A549 (cell line): ENCODE measurements at regions not wholly inside any gene's neighbourhood (a gene's known extent, or its start where the extent isn't known, plus 50 kb on each side); places are given as distances from the start of the nearest gene placed in this dataset.

Experiments
- ATAC-seq, 2 experiments: fragments of 200-7000 bp in 1 of 2; fragments of >200 bp in 1 of 2; cut with Nextera tagmentation in 1 of 2; cut with Tn5 transposase in 1 of 2; 3 replicates each; pipeline versions ENCODE4 v1.8.0 to v1.9.1; 2018 to 2020; ENCODE audit warnings: mild to moderate bottlenecking in 1 of 2, moderate library complexity in 1 of 2
- CTCF ChIA-PET: fragments of 300-600 bp; sonication (Branson Sonifier 250); formaldehyde crosslinking; extraction: SDS; loops from one replicate; lab custom pipeline; 2021; ENCODE audit warnings: antibody characterized with exemption, inconsistent platforms; lab: Yijun Ruan, JAX
- POLR2A ChIA-PET: fragments of 350-600 bp; formaldehyde crosslinking; extraction: SDS; loops from one replicate; lab custom pipeline; 2021; ENCODE audit warnings: antibody characterized with exemption, inconsistent platforms; lab: Yijun Ruan, JAX
- DNase-seq, 2 experiments: peaks; one replicate each; pipeline versions ENCODE4 v3.0.0 to v3.0.0-alpha.2; 2011 to 2016; ENCODE audit warnings: low read depth in 1 of 2, low spot score in 1 of 2
- FAIRE-seq: peaks from 2 replicates; lab custom pipeline; 2011; peaks lifted over from hg19 to GRCh38; lab: Jason Lieb, UNC
- H3K27ac ChIP-seq, 2 experiments: fragments of >200 bp; sonication (Bioruptor Twin); formaldehyde crosslinking; 3 replicates each; pipeline ENCODE4 v1.5.1; 2016 to 2017
- H3K4me1 ChIP-seq: fragments of >200 bp; sonication (Bioruptor Twin); formaldehyde crosslinking; 3 replicates; pipeline ENCODE4 v1.6.1; 2016
- H3K4me2 ChIP-seq: fragments of >200 bp; sonication (Bioruptor Twin); formaldehyde crosslinking; 3 replicates; pipeline ENCODE4 v1.6.1; 2016
- H3K4me3 ChIP-seq: fragments of >200 bp; sonication (Bioruptor Twin); formaldehyde crosslinking; 3 replicates; pipeline ENCODE4 v1.5.1; 2016
- H3K9me3 ChIP-seq: fragments of >200 bp; sonication (Bioruptor Twin); formaldehyde crosslinking; 3 replicates; pipeline ENCODE4 v1.6.1; 2016
- ATOH8 ChIP-seq: fragments of 250-450 bp; sonication (Bioruptor Pico); IDR thresholded peaks from 2 replicates; pipeline ENCODE4 v1.5.0; 2020; ENCODE audit warnings: low read depth, mild to moderate bottlenecking, moderate library complexity
- BHLHE40 ChIP-seq: IDR thresholded peaks from 2 replicates; pipeline ENCODE4 v1.6.1; 2012; ENCODE audit warnings: low read depth, low read length, inconsistent platforms
- CBX8 ChIP-seq: fragments of 200-600 bp; sonication (generic); IDR thresholded peaks from 2 replicates; pipeline ENCODE4 v1.6.1; 2016
- CHD2 ChIP-seq: fragments of 150-350 bp; IDR thresholded peaks from 2 replicates; pipeline ENCODE4 v1.6.1; 2014; ENCODE audit warnings: low read length; ENCODE audit not compliant: partially characterized antibody
- CHD4 ChIP-seq: fragments of 200-600 bp; sonication (generic); IDR thresholded peaks from 2 replicates; pipeline ENCODE4 v1.6.1; 2016; ENCODE audit warnings: antibody characterized with exemption, mild to moderate bottlenecking, borderline replicate concordance
- E2F6 ChIP-seq: IDR thresholded peaks from 2 replicates; pipeline ENCODE4 v1.6.1; 2012; ENCODE audit warnings: low read depth, borderline replicate concordance
- EHF ChIP-seq: fragments of 250-450 bp; sonication (Bioruptor Pico); IDR thresholded peaks from 2 replicates; pipeline ENCODE4 v1.5.0; 2020; ENCODE audit warnings: mild to moderate bottlenecking
- FOXS1 ChIP-seq: fragments of 250-450 bp; sonication (Bioruptor Pico); IDR thresholded peaks from 2 replicates; pipeline ENCODE4 v1.5.0; 2020; ENCODE audit warnings: mild to moderate bottlenecking, moderate library complexity
- GATA3 ChIP-seq: IDR thresholded peaks from 2 replicates; pipeline ENCODE4 v1.6.1; 2012; ENCODE audit warnings: borderline replicate concordance
- HDAC2 ChIP-seq: fragments of 200-600 bp; sonication (generic); IDR thresholded peaks from 2 replicates; pipeline ENCODE4 v1.6.1; 2016
- HES2 ChIP-seq: fragments of >200 bp; sonication (Bioruptor Twin); formaldehyde crosslinking; IDR thresholded peaks from 2 replicates; pipeline ENCODE4 v1.6.1; 2016
- HEYL ChIP-seq: fragments of 250-450 bp; sonication (Bioruptor Pico); IDR thresholded peaks from 2 replicates; pipeline ENCODE4 v1.8.0; 2021; ENCODE audit warnings: mild to moderate bottlenecking, moderate library complexity
- HOXB13 ChIP-seq: fragments of 250-450 bp; sonication (Bioruptor Pico); IDR thresholded peaks from 2 replicates; pipeline ENCODE4 v1.5.0; 2020; ENCODE audit warnings: low read depth, mild to moderate bottlenecking, moderate library complexity
- JUN ChIP-seq, 2 experiments: fragments of >200 bp; sonication (Bioruptor Twin); formaldehyde crosslinking; IDR thresholded peaks; 2 replicates in 1 of 2; 3 replicates in 1 of 2; pipeline ENCODE4 v1.6.1; 2016 to 2017
- KDM1A ChIP-seq: fragments of 200-600 bp; sonication (generic); IDR thresholded peaks from 2 replicates; pipeline ENCODE4 v1.6.1; 2016; ENCODE audit warnings: low read depth, mild to moderate bottlenecking
- POLR2A ChIP-seq: IDR thresholded peaks from 2 replicates; pipeline ENCODE4 v1.6.1; 2012; ENCODE audit warnings: mild to moderate bottlenecking, low read length
- RAD21 ChIP-seq, 2 experiments: fragments of >200 bp in 1 of 2; sonication (Bioruptor Twin) in 1 of 2; formaldehyde crosslinking in 1 of 2; IDR thresholded peaks in 1 of 2; conservative IDR thresholded peaks in 1 of 2; 2 replicates in 1 of 2; 3 replicates in 1 of 2; pipeline ENCODE4 v1.6.1; 2012 to 2018; ENCODE audit warnings: inconsistent platforms in 1 of 2
- REST ChIP-seq: fragments of 200-600 bp; sonication (generic); IDR thresholded peaks from 2 replicates; pipeline ENCODE4 v1.6.1; 2016; ENCODE audit warnings: antibody characterized with exemption, mild to moderate bottlenecking, moderate library complexity
- RFX5 ChIP-seq: fragments of 450-650 bp; IDR thresholded peaks from 2 replicates; pipeline ENCODE4 v1.7.1; 2014; ENCODE audit warnings: antibody characterized with exemption, mild to moderate bottlenecking, moderate library complexity
- RNF2 ChIP-seq: fragments of 200-600 bp; sonication (generic); IDR thresholded peaks from 2 replicates; pipeline ENCODE4 v1.6.1; 2016; ENCODE audit warnings: low read depth, mild to moderate bottlenecking, antibody characterized with exemption, moderate library complexity, borderline replicate concordance
- SREBF2 ChIP-seq: fragments of 450-650 bp; IDR thresholded peaks from 2 replicates; pipeline ENCODE4 v1.6.1; 2014; ENCODE audit warnings: mild to moderate bottlenecking, moderate library complexity
- TP53 ChIP-seq: fragments of 250-450 bp; sonication (Bioruptor Pico); IDR thresholded peaks from 2 replicates; pipeline ENCODE4 v1.5.0; 2021; ENCODE audit warnings: mild to moderate bottlenecking, moderate library complexity
- ZC3H11A ChIP-seq: fragments of 450-650 bp; IDR thresholded peaks from 2 replicates; pipeline ENCODE4 v1.6.1; 2014; ENCODE audit warnings: antibody characterized with exemption, mild to moderate bottlenecking
- WGBS: methylation state at CpG from one replicate; pipeline ENCODE4 v1.1.6; 2017; ENCODE audit errors: missing lambda C conversion rate; 5-methylcytosine and 5-hydroxymethylcytosine counted together

- no peak overlapping the region for H3K27ac ChIP-seq
These were observed 305.4 kb downstream of the TTLL7 start for GRCh38 chr1:83693427-83694126.

GRCh38 chr1:83692524-83693381, 306.2 kb downstream of the TTLL7 start:
- CTCF ChIA-PET = no interaction called here
- POLR2A ChIA-PET = no interaction called here
- DNase-seq (no peak), ATAC-seq (no peak), FAIRE-seq (no peak)
- Histone ChIP-seq H3K9me3 (no peaks in the 10 kb centered on the region), H3K4me3 (no peak overlapping the region), H3K27ac (no peak overlapping the region), H3K4me2 (no peak overlapping the region), H3K4me1 (no peaks in the 10 kb centered on the region)
- TF ChIP-seq JUN (IDR thresholded peaks at IDR 0.05) (no peak), CBX8 (no peak), TP53 (CRISPR knock-in tag) (no peak), HOXB13 (CRISPR knock-in tag) (no peak), GATA3 (no peak), CHD2 (no peak), EHF (no peak), E2F6 (no peak), RFX5 (no peak), HDAC2 (no peak), RNF2 (no peak), BHLHE40 (no peak), ZC3H11A (no peak), HEYL (CRISPR knock-in tag) (no peak), ATOH8 (CRISPR knock-in tag) (no peak), KDM1A (no peak), CHD4 (no peak), FOXS1 (CRISPR knock-in tag) (no peak), HES2 (no peak), POLR2A (no peak)
- 11% methylated on average over 10 of the region's 13 CpGs for WGBS

More at GRCh38 chr1:83693427-83694126, 305.4 kb downstream of the TTLL7 start:
- 49% methylated on average over 12 of the region's 12 CpGs for WGBS
- TF ChIP-seq FOXS1 (CRISPR knock-in tag) (no peak), SREBF2 (no peak), BHLHE40 (no peak), EHF (no peak), REST (no peak), RAD21 (conservative IDR thresholded peaks at IDR 0.05 in 1 of 2, IDR thresholded peaks at IDR 0.05 in 1 of 2) (no peak), HEYL (CRISPR knock-in tag) (no peak)
- ChIA-PET POLR2A (no interaction called here), CTCF (no interaction called here)
- Histone ChIP-seq H3K9me3 (no peaks in the 10 kb centered on the region), H3K4me1 (no peaks in the 10 kb centered on the region), H3K4me3 (no peak overlapping the region), H3K4me2 (no peak overlapping the region)
- FAIRE-seq = no peak
- no peak for ATAC-seq
- DNase-seq = no peak
